ENCODE measurements at regions not wholly inside any gene's neighbourhood (a gene's known extent, or its start where the extent isn't known, plus 50 kb on each side); places are given as distances from the start of the nearest gene placed in this dataset.
A peak's percentile ranks its signal among the peaks of the same experiment; 100 is the strongest.

GRCh38 chr1:72535470-72535869 is 253.1 kb upstream of the NEGR1 start:
- no peak for DNase-seq (ENCODE audit: low read depth)

- peak; percentile 18 for DNase-seq (ENCODE audit: low read depth)
These were observed 248.3 kb upstream of the NEGR1 start for GRCh38 chr1:72530646-72531045.

DNA sequence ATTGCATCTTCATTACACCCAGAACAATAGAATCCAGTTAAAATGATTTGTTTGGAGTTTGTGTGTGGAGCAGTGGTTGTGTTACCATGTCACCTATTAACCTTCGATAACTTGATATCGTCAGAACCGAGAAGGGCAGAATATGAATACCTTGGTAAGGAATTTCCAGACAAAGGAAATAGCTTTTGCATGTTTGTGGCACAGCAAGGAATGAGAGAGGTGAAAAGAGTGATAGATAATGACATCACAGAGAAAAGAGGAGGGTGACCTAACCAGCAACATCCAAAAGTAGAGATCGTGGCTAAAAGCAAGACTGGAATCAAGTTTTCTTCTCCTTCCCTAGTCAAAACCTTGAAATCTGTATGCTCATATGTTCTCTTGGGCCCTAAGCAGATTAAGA is 244.6 kb upstream of the NEGR1 start:
- peak; percentile 28 for DNase-seq (ENCODE audit: low read depth)

GRCh38 chr1:72524021-72524420 is 241.7 kb upstream of the NEGR1 start:
- no peak for DNase-seq (ENCODE audit: low read depth)

GRCh38 chr1:72521659-72522058 is 239.3 kb upstream of the NEGR1 start:
- no peak for DNase-seq (ENCODE audit: low read depth)

- DNase-seq (ENCODE audit: low read depth): no peak
These were observed 234.5 kb upstream of the NEGR1 start for GRCh38 chr1:72516826-72517225.

DNA sequence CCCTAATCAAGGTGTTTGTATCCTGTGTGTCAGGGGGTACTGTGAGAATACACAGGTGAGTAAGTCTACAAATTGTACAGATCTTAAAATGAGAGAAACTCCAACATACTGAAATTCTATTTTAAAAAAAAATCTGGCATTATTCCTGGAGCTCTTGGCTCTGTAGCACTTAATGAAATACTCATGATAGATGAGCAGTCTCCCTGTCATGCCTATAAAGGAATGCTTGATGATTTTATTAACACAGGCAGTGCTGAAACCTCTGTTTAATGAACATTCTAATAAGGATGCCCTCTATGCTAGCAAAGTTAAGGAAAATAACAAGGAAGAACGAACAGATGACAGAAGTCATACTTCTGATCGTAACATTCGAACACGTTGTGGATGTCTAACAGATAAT is 233.9 kb upstream of the NEGR1 start:
- DNase-seq (ENCODE audit: low read depth): no peak

DNA sequence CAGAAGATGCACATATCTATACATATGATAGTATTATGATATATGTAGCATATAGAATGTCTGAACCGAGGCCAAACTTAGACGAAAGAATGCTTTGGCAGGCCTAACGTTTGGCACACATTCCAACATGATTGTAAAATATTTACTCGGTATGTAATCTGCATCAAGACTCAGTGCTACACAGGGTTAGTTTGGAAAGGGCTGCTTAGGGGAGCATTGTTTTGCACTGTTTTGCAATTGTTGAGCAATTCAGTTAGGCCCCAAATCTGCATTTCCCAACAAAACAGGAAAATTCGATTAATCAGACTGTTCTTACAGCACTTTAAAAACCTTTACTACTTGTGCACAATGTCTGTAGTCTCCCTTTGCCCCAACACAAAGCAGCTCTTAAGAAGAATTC is 216.0 kb upstream of the NEGR1 start:
- DNase-seq (ENCODE audit: low read depth): peak; percentile 13

DNA sequence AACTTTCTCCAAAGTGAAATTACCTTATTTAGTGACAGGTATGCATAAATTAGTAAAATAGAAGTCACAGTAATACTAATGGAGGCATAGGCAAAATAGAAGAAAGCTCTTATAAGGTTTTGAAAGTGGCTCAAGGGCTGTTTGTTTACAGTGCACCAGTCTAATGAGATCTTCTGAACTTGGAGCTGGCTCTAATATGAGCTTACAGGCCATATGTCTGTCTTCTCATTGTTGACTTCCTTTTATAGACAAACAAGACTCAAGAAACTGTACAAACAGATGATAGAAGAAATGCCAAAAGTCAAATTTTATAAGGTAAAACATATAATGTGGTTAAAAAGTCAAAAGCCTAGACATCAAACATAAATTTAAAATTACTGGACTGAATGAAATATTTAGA is 207.5 kb upstream of the NEGR1 start:
- DNase-seq (ENCODE audit: low read depth): no peak

- DNase-seq (ENCODE audit: low read depth): no peak
These were observed 203.5 kb upstream of the NEGR1 start for GRCh38 chr1:72485801-72486200.

GRCh38 chr1:72483846-72484357 is 201.6 kb upstream of the NEGR1 start:
- no peak for DNase-seq (ENCODE audit: low read depth)

- DNase-seq (ENCODE audit: low read depth): no peak
These were observed 200.5 kb upstream of the NEGR1 start for GRCh38 chr1:72482736-72483413.

- no peak for DNase-seq (ENCODE audit: low read depth)
These were observed 199.2 kb upstream of the NEGR1 start for GRCh38 chr1:72481420-72481970.

DNA sequence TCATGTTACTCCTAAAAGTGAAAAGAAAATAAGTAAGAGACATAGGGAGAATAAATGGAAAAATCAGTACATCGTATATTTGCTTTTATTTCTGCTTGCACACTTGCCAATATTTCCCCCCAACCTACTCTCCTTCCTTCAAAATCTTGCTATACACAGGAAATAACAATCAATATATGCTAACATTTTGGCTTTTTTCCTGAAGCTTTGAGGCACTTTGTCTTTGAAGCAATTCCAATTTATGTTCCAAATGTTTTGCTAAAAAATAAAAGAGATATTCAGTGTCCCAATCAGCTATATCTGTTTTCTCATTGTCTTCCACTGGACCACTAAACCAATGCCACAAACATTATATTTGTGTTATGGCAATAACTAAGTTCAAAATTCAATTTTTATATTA is 184.0 kb upstream of the NEGR1 start:
- DNase-seq (ENCODE audit: low read depth): no peak

DNA sequence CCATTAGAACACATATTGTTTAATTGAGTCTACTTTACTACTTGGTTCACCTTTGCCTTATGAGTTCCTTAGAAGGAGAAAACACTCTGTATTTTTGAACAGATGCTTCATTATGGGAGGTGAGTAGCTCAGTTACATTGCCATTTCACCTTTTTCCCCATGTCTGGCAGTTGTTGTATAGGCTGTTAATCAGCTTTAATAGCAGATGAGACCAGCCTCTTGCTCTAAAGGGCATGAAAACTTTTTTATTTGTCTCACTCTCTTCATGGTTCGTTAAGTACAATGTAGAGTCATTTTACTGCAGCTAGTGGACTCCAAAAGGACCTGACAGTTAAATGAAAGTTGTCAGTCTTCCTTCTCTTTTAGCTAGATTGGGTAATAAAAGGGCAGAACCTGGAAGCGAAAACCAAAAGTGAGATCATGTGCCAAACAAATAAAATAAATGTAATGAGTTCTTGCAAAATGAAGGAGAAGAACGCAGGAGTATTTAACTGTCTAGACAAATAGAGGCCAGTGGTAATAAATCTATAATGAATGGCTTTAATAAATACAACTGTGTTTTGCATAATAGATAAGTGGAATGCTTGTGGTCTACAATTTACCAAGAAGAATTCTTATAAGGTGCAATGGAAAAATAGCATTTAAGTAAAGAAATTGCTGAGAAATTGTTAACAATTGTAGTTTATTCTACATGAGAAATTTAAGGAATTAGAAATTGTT is 180.0 kb upstream of the NEGR1 start:
- peak; percentile 40 for DNase-seq (ENCODE audit: low read depth)

- DNase-seq (ENCODE audit: low read depth): peak; percentile 11
These were observed 159.9 kb upstream of the NEGR1 start for GRCh38 chr1:72442262-72442661.

DNA sequence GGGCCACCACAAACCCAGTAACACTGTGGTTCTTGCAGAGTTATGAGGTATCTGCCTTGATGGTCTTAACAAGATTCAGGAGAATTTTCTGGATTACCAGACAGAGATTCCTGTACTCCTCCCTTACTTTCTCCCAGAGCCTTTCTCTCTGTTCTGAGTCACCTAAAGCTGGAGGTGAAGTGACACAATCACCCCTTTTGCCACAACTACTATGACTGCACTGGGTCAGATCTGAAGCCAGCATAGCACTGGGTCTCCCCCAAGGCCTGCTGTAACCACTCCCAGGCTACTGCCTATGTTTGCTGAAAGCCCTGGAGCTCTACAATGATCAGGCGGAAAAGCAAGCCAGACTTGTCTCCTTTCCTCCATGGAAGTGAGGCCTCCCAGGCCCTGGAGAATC is 156.7 kb upstream of the NEGR1 start:
- peak; percentile 21 for DNase-seq (ENCODE audit: low read depth)

GRCh38 chr1:72438270-72438669 is 155.9 kb upstream of the NEGR1 start:
- no peak for DNase-seq (ENCODE audit: low read depth)

DNA sequence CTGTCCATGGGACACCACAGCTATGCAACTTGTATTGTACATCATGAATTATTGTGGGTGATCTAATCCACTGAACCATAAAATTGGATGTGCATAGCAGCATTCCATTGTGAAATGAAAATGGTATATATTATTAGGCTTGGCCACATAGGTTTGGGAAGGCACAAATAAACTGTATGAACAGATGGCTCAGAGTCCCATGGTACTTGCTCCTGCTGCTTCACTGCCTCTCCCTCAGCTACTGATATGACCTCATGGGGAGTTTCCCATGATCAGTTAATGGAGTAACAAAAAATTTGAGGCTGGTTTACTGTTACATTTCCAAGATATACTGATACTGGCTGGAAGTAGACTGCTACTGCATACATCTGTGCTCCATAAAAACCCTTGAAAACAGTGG is 152.7 kb upstream of the NEGR1 start:
- peak; percentile 41 for DNase-seq (ENCODE audit: low read depth)

GRCh38 chr1:72434070-72434469 is 151.7 kb upstream of the NEGR1 start:
- DNase-seq (ENCODE audit: low read depth): no peak

DNA sequence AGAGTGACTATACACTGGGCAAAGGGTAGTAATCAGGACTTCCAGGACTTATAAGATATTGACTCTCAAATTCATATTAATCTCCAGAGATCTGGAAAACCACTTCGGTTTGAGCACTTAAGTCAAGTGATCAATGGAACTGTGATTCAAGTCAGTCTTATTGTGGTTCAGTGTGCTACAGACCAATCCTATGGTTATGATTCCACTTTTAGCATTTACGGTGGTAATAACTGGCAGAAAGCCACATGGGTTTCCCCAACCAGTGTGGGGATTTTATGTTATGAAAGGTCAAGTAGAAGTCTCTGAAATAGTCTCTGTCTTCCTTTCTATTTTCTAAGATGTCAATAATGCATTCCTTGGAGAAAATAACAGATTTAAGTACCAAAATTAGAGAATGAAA is 151.3 kb upstream of the NEGR1 start:
- no peak for DNase-seq (ENCODE audit: low read depth)

GRCh38 chr1:72432645-72433267 is 150.4 kb upstream of the NEGR1 start:
- DNase-seq (ENCODE audit: low read depth): no peak

DNA sequence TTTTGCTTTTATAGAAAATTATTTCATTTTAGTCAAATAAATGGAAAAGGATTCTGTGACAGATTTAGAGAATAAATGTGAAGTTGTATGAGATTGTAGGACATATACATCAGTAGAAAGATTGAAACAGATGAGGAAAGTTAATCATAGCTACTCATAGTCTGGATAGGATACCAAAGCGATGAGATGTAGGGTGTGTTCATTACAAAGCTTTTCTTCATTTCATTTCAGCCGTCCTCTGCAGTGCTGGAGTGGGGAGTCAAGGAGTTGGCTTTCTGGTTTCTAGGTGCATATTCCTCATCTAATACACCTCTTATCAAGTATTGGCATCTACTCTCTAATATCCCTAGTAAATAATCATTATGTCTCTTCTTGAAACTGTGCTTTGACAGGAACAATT is 149.5 kb upstream of the NEGR1 start:
- no peak for DNase-seq (ENCODE audit: low read depth)

All from renal cortical epithelial cell (primary cell).